ENCODE measurements at regions not wholly inside any gene's neighbourhood (a gene's known extent, or its start where the extent isn't known, plus 50 kb on each side); places are given as distances from the start of the nearest gene placed in this dataset.
"Not testable (repeated sequence)": the region's sequence is repeated elsewhere in the genome, so short reads cannot be mapped to it uniquely, and the experiment has no call there.

DNA sequence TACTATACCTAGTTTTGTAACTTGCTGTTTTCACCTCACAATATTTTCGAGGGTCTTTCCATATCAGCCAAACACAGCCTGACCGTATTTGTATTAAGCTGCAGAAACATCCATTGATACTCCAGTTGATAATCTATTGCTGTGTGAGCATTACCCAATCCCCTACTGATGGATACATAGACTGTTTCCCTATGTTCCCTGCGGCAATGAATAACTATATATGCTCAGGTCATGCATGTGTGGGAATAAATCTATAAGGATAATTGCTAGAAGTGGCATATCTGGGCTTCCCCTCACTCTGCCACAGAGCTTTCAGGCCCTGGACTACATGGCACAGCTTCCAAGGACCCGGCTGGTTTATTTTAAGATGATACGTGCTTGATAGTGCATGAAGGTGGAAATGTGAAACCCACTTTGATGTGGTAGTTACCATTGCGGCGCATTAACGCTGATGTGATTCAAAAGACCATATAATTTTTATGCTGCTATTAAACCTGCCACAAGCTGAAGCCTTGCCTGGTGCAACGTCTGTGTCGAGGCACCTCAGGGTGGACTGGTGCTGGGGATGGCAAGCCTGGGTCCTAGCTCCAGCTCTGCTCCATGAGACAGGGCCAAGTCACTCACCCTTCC lies 81.4 kb upstream of the KCNK12 start:
- DNase-seq (ENCODE audit: low spot score) = peak; percentile 39

GRCh38 chr2:47651296-47651695 lies 80.5 kb upstream of the KCNK12 start:
- DNase-seq (ENCODE audit: low spot score) = no peak

GRCh38 chr2:47650001-47650535 lies 79.3 kb upstream of the KCNK12 start:
- no peak for DNase-seq (ENCODE audit: low spot score)

DNA sequence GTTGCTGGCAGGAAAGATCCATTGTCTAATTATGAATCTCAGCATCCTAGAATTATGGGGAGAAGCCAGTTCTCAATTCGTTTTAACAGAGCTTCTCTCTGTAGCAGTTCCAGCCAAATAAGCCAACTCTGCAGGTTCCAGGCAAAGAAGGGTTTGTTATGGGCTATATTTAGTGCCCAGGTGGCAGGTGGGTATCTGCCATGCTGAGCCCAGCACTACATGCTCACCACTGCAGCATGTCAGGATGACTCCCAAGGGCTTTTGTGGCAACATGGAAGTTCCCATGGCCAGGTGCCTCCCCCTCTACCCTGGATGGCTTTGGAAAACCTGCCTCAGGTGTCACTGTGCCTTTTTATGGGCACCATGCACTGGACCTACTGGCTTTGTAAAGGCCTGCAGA lies 74.5 kb upstream of the KCNK12 start:
- no peak for DNase-seq (ENCODE audit: low spot score)

DNA sequence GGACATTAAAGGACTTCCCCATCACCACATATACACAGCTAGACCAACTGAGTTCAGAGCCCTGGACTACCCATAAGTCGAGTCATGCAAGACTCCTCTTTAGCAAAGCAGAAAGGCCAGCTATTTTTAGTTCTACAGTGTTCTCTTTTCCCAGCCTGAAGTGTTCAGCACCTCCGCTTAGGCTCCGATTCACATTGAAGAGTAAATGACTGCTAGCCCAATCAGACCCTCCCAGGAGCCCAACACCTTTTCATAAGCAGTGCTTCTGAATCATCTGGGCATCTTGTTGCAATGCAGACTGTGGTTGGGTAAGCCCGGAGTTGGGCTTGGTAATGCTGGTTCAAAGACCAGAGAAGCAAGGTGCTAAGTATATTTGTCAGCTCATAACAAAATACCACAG lies 73.6 kb upstream of the KCNK12 start:
- no peak for DNase-seq (ENCODE audit: low spot score)

GRCh38 chr2:47641366-47641765 lies 70.6 kb upstream of the KCNK12 start:
- DNase-seq (ENCODE audit: low spot score) = no peak

GRCh38 chr2:47640356-47640755 lies 69.6 kb upstream of the KCNK12 start:
- no peak for DNase-seq (ENCODE audit: low spot score)

DNA sequence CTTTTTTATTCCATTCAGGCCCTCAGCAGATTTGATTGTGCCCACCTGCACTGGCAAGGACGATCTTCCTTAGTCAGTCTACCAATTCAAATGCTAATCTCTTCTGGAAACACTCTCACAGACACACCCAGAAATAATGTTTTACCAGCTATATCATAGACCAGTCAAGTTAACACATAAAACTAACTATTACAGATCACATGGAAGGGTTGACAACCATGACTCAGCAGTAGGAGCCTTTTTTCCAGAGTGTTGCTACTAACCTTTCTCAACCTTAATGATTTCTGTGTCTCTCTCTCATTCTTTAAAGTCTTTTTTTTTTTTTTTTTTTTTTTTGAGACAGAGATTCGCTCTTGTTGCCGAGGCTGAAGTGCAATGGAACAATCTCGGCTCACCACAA lies 68.7 kb upstream of the KCNK12 start:
- DNase-seq (ENCODE audit: low spot score) = no peak

GRCh38 chr2:47638430-47638829 lies 67.6 kb upstream of the KCNK12 start:
- no peak for DNase-seq (ENCODE audit: low spot score)

DNA sequence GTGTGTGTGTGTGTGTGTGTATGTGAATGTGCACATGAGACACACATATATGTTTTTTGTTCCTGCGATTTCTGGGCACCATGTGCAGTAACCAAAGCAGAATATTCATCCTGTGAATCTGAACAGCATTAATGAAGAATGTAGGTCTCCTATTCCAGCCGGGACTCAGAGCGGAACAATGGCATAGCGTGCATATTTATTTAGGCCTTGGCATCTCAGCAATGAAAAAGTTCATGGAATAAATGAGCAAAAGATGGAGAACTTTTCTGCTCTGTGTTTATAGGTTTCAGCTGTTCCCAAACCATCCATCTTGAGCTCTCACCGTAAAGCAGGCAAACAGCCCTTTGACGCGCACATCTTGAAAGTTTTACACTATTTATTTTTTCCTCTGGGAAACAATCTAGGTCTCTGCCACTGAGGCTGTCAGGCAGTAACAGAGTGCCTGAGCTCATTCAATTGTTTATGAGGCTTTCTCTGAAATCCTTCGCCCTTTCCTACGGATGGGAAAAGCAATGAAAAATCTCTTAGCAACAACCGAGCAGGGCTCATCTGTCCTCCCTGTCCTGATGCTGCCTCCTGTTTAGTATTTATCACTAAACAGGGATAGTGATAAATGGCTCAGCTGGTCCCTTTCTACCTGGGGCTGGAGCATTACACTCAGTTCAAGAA lies 65.9 kb upstream of the KCNK12 start:
- no peak for DNase-seq (ENCODE audit: low spot score)

- no peak for DNase-seq (ENCODE audit: low spot score)
Measured at GRCh38 chr2:47636176-47636575, 65.4 kb upstream of the KCNK12 start.

DNA sequence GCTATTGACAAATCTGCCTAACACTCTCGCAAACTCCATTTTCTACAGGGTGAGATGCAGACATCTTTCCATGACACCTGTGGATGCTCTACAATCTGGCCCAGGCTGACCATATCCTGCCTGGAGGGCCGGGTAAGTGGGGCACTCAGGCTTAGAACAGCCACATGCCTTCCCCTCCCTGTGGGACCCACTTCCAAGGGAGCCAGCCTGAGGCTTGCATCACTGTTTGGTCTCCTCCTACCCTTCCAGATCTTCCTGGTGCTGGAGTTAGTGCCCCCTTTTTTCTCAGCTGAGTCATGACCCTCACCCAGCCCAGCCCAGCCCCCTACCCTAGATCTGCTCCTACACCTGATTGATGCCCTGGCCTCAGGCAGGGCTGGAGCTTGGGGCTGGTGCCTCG lies 62.0 kb upstream of the KCNK12 start:
- no peak for DNase-seq (ENCODE audit: low spot score)

GRCh38 chr2:47631792-47632398 lies 61.1 kb upstream of the KCNK12 start:
- no peak for DNase-seq (ENCODE audit: low spot score)

DNA sequence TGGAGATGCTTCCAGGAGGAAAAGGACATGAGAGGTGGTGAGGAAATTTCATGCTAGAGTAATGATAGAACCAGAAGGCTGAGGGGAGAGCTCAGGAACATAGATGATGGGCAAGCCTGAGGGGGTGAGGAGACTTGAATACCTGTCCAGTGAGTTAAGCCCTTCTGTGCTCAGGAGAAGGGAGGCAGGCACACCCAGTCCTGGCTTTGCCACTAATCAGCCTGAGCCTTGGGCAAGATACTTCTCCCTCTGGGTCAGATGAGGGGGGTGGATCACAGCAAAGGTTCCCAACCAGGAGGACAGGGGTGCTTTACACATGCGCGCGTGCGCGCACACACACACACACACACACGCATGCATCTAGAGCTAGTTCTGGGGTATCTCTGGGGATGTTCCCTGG lies 60.5 kb upstream of the KCNK12 start:
- DNase-seq (ENCODE audit: low spot score) = no peak

DNA sequence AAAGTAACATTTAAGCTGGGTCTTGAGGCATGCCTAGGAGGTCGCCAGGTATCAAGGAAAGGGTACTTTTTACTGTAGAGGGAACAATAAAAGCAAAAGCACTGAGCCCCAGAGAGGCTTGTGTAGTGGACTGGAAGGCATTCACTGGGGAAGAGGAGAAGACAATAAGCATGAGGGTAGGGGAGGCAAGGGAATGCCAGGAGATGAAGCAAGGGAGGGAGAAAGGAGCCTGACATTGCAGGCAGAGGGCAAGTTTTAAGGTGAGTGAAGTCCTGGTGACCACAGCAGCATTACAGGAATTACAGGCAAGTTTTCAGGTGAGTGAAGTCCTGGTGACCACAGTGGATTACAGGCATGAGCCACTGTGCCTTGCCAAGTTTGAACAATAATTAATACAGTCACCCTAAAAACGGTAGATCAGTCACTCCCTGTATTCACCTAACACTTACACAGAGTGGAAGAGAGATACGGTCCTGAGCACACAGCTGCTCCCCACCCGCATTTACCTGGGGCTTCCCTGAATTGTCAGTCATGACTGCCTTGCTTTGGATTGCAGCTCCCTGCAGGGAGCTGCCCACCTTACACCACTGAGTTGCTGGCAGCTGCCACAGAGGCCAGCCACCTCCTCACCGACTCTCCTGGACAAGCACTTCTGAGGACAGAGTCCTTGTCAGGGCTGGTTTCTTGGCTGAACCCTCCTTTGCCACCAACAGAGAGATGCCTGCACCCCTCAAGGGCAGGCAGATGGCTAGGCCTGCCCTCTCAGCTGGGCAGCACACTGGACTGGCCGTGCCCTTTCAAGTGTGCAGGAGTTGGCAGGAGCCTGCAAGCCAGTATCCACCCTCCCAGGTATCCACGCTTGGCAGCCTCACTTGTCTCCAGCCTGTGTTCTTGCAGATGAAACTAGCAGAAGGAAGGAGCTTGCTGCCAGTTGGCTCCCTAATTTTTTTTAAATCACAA lies 59.0 kb upstream of the KCNK12 start:
- no peak for DNase-seq (ENCODE audit: low spot score)

DNA sequence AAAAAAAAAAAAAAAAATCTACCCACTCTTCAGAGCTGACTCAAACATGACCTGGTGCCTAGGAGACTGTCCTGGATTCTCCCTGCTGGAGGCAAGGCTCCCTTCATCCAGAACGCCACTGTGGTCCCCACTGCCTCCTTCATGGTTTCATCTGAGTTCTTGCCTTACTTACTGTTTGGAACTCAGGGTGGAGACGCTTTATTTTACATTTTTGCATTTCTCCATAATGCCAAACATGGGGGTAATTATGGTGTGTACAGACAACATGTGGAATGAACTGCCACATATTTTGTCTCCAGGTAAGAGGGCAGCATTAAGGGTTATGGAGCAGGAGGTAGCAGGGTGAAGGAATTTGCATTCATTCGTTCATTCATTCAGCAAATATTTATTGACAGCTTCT lies 58.1 kb upstream of the KCNK12 start:
- no peak for DNase-seq (ENCODE audit: low spot score)

- DNase-seq (ENCODE audit: low spot score) = no peak
Measured at GRCh38 chr2:47626664-47627063, 55.9 kb upstream of the KCNK12 start.

DNA sequence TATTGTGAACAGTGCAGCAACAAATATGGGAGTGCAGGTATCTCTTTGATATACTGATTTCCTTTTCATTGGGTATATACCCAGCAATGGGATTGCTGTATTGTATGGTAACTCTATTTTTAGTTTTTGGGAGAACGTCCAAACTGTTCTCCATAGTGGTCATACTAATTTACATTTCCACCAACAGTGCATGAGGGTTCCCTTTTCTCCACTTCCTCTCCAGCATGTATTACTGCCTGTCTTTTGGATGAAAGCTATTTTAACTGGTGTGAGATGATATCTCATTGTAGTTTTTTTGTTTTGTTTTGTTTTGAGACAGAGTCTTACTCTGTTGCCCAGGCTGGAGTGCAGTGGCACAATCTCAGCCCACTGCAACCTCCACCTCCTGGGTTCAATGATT lies 52.4 kb upstream of the KCNK12 start:
- not testable (repeated sequence) for DNase-seq (ENCODE audit: low spot score)

- no peak for DNase-seq (ENCODE audit: low spot score)
Measured at GRCh38 chr2:47620770-47621437, 50.1 kb upstream of the KCNK12 start.
